Kidney glomerular epithelial cell (primary cell): ENCODE measurements at regions not wholly inside any gene's neighbourhood (a gene's known extent, or its start where the extent isn't known, plus 50 kb on each side); places are given as distances from the start of the nearest gene placed in this dataset.
"Not testable (repeated sequence)": the region's sequence is repeated elsewhere in the genome, so short reads cannot be mapped to it uniquely, and the experiment has no call there.

Experiments used
- DNase-seq: peaks from one replicate; lab custom pipeline; 2025; lab: John Stamatoyannopoulos, UW

DNA sequence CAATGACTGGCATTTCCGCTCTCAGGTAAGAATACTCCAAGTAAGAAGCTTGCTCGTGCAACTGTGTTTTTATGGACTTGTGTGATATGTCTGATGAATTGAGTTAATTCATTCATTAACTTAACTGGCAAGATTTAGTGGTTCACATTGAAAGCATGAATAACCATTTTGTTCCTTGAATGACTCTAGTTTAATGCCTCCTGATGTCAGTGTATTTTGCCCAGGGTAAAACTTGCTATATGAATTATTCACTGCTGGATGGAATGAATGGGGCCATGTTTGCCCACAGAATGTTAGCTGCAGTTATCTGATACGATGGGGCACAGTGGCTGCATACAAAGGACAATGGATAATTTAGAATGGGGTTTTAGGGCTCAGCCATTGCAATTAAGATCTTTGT is 124.1 kb downstream of the ZNF365 start:
- no peak for DNase-seq

DNA sequence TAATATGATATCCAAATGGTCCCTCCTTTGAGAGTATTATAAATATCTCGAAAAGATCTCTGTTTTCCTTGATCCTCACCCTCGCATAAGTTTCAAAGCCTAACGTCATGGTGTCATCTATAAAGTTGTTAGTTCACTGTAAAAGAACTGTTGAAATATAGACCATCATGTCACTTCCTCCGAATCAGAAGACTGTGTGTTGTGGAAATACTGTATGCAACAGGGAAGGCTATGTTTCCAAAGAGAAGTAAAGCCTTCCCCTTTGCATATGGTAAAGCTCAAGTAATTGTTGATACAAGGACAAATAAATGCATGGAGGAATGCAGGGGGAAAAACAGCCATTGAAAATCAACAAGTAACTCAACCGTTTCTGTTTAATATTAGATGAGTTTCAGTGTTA is 125.9 kb downstream of the ZNF365 start:
- not testable (repeated sequence) for DNase-seq

DNA sequence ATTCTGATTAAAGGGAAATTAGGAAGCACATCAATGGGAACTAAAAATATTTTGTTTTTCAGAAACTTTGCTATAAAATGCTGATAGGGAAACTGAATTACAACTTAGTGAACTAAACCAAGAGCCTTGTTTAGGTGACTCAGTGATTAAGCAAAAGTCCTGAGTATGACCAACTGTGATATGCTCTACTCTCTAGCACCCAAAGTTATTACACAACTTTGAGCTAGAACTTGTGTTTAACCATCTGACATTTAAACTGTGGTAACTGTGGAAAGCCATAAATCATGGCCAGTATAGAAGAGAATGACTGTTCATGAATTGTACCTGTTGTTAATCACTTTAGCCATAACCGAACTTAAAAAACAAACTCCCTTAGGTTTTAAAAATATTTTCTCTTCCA is 127.4 kb downstream of the ZNF365 start:
- no peak for DNase-seq

DNA sequence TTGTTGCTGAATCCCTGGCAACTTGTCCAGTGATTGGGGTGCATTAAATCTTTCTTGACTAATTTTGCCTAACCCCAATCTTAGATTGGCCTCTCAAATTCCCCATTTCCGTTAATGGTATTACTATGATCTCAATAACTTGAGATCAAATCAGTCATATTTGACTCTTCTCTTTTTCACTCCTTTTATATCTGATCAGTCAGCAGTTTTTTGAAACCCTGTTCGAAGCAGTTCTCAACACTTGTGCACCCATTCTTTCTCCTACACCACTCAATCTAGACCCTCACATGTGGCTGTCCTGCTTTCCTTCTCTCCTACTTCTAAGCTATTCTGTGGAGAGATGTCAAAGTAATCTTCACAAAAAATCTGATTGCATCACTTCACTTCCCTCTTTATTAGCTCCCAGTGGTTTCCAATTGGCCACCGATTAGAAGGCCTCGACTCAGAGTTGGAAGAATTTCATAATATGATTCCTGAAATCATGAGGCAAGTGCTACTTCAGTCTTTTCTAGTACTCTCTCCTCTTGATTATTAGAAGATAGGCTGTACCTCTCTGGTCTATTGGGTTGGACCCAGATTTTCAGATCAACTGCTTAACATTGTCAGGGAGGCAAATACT is 128.9 kb downstream of the ZNF365 start:
- DNase-seq = no peak

DNA sequence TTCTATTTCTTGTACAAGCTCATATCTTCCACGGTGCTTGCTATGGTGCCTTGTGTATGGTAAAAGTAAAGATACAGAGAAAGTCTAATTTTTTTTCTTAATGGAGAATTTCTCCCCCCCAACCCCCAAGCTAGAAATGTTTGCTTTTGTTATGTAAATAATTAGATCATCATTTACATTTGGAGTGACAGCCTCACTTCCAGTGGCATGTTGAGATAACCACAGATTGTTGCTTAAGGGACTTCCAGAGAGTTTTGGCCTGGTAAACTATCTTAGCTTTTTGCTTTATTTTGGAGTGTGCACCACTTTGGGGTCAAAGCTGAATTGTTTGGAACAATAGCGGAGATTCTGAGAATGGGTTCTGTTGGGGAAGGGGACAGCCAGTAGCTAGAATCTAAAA is 129.7 kb downstream of the ZNF365 start:
- DNase-seq = no peak

DNA sequence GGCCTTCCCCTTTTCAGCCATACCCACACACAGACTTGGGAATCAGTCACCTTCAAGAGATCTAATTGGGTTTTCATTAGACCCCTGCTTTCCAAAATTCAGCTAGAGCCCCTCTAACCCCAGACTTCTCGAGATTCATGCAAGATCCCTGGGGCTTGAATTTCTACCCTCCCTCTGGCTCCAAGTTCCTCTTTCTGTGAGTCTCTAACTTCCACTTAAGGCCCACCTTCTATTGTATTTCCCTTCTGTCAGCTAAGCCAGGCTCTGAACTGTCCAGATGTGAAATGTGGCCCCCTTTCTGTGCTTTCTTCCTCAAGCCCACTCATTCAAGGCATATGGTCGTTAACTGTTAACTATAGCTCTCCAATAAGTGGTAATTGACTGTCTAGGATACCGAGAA is 132.2 kb downstream of the ZNF365 start:
- no peak for DNase-seq

DNA sequence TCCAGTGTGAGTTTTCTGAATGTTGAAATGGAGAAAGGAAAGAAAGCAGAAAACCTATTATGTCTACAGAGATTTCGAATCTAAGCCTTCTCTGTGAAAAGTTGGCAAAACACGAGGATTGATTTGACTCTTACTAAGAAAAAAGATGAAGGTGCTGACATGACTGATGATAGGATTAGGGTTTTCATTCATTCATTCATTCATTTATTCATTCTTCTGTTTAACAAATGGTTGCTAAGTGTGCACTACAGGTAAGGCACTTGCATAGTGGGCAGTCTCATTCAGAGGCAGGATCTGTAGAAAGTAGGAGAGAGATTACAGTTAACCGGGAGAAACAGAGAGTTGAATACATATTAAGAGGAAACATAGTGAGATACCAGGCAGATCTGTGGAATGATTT is 137.1 kb downstream of the ZNF365 start:
- no peak for DNase-seq

DNA sequence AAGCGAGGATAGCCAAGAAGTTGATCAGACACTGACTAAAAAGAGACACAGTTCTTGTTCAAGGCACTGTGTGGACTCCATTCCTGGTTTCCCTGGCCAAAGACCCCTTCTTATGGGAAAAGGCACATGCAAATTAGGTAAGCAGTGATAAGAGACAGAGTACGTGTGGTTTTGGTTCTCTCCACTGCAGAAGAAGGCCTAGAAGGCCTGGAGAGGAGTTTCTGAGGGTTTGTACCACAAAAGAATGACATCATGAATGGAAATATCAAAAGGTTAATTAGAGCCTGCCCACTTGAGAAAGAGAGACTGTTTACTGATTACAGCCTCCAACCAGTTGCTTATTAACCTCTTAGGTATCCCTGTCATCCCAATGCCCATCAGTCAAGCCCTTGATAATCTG is 137.5 kb downstream of the ZNF365 start:
- peak; percentile 69 for DNase-seq

DNA sequence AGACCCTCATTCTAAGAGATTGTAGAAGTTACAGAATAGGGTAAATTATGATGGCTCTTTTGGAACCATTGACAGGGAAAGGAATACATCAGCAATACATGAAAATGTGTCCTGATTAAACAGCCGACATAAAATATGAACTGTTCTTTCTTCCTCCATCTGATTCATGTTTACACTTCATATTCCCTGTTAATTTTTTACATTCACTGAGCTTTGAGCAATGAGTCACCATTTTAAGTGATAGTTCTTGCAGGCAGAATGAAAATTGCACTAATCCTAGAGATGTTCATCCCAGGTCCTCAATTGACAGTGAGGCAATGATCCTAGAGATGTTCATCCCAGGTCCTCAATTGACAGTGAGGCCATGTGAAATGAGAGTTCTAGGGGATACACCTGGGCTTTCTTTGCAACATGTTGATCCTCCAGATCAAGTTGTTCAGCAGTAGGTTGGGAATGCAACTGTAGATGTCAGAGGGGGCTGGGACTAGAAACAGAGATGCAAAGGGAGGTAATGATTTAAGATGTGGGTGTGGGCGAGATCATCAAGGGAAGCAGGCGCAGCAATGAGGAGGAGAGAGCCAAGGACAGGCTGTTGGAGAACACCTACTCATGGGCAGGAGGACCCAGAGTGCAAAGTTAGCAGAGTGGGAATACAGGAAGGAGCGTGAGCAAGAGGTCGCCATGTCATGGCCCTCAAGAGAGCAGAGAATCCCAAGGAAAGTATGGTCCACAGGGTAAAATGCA is 138.7 kb downstream of the ZNF365 start:
- DNase-seq = peak; percentile 73

DNA sequence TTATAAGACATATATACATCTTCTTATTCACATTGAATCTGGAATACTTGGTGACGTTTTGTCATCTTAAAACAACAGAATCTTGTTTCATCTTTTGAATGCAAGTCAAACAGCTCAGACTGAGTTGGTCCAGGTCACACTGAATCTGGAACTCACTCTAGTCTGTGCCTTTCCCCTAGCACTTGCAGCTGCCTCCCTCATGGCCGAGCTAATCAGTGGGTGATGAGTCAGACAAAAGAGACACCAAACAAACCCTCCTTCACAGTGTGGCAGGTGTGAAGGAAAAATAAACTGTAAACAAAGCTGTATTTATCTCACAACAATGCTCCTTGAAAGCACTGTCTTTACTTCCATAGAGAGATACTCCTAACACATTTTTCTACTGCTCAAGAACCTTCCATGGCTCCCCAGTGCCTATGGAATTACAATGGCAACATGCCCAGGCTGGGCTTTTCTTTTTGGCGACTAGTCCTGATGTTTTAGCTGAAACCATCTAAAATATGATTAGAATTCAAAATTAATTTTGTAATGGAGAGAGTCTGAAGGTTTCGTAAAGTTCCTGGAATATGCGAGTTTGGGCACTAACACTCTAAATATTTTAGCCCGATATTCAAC is 140.0 kb downstream of the ZNF365 start:
- no peak for DNase-seq

DNA sequence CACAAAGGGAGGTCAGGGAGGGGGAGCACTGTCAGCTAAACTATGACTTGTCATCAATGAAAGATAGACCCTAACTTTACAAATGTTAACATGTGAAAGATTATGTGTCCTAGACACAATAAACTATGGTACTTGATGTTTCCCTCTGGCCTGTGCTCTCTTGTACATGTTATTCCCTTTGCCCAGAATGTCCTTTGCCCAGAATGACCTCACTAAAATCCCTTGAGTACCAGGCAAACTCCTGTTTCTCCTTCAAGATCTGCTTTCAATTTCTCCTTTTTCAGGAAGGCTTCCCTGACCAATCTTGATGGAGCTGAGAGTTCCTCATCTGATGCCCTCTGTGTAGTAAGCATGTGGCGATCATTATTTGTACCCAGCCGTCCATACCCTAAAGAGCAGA is 143.1 kb downstream of the ZNF365 start:
- DNase-seq = no peak

DNA sequence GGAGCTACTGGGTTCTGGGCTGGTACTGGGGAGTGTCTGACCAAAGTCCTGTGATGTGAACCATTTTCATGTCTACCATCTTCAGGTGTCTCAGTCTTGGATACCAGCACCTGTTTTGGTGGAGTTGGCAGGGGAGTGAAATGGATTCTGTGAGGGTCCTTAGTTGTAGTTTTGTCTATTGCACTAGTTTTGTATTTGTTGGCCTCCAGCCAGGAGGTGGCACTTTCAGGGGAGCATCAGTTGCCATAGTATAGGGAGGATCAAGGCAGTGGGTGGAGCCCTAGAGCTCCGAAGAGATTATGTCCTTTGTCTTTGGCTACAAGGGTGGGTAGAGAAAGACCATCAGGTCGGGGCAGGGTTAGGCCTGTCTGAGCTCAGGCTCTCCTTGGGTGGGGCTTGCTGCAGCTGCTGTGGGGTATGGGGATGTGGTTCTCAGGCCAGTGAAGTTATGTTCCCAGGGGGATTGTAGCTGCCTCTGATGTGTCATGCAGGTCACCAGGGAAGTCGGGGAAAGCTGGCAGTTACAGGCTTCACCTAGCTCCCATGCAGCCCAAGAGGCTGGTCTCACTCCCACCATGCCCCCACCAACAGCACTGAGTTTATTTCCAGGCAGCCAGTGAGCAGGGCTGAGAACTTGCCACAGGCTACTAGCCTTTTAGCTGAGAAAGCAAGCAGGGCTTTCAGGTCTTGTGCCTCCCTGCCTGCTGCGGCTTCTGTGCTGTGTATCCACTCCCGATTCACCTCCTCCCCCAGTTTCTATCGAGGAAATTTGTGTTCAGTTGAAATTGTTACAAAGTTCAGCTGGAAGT is 153.1 kb downstream of the ZNF365 start:
- no peak for DNase-seq

DNA sequence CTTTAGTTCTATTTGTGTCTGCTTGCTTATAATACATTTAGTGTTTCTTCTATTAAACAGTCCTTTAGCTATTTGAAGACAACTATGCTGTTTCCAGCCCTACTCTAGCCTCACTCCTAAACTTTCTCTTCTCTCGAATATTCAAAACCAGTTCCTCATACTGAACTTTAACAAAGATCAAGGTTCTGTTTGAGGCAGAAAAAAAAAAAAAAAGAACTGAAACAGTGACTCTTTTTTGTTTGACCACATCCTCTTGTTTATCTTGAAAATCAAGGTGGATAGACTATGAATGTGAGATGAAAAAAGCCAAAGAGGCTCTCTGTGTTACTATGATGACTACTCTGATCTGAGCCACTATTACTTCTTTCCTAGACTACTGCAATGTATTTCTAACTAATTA is 154.3 kb downstream of the ZNF365 start:
- DNase-seq = no peak

DNA sequence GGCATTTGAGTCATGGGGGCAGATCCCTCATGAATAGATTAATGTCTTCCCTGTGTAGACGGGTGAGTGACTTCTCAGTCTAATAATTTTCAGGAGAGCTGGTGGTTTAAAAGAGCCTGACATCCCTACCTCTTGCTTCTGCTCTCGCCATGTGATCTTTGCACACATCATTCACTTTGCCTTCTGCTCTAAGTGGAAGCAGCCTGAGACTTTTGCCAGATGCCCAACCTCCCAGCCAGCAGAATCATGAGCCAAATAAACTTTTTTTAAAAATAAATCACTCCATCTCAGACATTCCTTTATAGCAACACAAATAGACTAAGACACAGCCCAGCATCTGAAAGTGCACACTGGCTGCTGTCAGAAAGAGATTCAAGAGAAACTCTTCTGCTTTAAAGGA is 155.2 kb downstream of the ZNF365 start:
- no peak for DNase-seq

DNA sequence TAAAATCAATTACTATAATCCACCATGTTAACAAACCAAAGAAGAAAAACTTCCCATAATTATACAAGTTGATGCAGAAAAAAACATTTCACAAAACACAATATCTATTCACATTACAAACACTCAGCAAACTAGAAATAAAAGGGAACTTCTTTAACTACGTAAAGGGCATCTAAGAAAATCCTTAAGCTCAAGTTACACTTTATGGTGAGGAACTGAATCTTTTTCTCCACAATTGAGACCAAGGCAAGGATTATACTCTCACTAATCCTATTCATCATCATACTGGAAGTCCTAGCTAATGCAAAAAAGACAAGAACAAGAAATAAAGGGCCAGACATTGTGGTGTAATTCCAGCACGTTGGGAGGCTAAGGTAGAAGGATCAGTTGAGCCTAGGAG is 159.9 kb downstream of the ZNF365 start:
- DNase-seq = no peak

DNA sequence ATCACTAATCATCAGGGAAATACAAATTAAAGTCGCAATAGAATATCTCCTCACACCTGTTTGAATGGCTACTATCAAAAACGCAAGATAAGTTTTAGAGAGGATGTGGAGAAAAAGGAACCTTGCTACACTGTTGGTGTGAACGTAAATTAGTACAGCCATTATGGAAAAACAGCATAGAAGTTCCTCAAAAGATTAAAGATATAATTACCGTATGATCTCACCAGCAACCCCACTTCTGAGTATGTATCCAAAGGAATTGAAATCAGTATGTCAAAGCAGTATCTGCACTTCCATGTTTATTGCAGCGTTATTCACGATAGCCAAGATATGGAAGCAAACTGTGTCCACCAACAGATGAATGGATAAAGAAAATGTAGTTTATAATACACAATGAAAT is 164.4 kb downstream of the ZNF365 start:
- DNase-seq = no peak

DNA sequence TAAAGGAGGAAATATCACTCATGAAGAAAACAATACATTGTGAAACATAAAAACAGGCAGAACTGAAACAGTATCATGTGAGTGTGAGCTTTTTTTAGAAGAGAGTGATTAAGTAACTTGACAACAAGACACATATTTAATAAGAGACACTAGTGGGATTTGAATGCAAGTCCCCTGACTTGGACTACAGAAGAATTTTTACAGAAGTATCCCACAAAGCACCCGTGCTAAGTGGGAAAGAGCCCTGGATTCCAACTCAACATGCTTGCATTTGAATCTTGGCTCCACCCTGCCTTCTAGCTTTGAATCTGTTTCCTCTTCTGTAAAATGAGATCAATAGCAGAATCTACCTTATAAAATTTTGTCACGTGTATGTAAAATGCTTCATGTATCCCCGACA is 166.2 kb downstream of the ZNF365 start:
- DNase-seq = no peak

DNA sequence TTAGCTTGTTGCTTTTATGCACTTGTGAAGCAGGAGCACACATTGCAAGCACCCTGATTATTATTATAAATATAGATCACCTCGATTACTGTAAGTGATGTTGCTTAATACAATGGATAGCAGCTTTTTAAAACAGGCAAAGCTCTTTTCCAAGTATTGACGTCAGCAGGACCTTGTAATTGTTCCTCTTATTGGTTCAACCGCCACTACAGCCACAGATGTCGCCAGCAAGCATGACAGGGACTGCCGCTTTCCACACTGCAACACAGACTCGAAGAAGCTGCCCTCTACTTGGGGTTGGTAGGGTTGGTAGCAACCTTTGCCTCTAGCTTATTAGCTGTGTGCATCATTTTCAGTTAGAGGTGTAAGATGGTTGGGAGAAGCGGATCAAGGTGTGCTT is 167.6 kb downstream of the ZNF365 start:
- no peak for DNase-seq

DNA sequence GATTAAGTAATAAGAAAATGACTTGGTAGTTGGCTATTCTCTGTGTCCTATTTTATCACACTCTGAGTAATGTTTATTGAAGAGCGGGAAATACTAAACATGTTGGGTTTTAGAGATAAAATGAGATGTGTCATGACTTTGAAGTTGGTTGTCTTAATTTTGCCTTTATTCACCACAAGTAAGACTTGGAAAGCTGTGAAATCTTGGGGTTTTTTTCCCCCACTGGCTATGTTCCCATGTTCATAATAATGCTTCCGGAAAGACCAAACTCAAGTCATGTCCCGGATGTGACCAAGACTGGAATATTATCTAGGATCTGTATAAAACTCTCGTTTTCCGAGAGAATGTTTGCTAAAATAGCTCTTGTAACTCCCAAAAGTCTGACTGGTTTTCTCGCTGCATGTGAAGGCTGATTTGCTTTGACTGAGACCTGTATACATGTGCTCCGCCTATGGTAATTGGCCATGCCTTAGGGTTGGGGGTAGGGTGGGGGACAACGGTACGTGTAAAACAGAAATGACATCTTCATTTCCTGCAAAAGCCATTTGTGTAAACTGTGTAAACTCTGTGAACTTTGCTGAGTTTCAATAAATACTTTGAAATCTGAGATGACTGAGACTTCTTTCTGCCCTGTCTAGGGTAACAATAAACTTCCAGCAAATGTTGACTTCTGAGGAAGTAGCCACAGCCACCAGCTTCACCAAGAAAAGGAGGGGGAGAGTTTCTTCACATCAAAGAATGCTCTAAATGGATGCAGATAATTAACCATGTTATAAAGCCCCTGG is 169.6 kb downstream of the ZNF365 start:
- DNase-seq = no peak

DNA sequence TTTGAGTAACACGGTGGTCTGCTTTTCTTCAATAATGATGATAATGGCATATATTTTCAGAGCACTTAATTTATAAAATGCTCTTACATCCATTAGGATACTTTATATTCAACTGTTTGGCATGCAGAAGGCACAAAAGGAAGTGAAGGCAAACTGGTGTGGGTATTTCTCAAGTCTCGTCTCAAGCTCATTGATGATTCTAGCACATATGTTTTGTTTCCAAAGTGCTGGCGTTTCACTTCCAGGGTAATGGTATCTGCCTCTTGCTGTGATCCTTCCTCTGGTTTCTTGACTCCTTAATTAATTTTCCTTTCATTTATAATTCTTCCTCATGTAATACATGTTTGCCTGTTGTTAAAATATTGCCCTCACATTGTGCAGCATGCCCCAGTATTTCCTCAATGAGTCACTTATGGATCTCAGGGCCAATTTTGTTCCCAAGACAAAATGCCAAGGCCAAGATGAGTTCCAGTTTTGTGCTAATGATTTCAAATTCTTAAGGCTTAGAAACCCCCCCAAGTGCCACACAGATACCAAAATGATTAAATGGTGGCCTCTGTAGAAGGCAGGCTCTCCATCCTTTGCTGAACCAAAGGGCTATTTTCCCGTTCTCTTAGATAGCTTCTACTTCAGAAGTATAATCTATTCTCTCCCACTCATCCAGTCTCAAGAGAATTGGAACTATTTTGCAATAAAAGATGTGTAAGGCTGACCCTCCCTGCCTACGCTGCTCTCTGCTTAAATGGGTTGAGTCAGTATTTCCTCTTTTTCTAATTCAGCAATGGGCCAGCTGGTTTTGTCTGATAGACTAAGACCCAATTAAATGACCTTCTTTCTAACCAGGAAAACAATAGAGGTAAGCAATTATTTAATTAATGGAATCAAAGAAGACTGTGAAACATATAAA is 171.2 kb downstream of the ZNF365 start:
- no peak for DNase-seq

DNA sequence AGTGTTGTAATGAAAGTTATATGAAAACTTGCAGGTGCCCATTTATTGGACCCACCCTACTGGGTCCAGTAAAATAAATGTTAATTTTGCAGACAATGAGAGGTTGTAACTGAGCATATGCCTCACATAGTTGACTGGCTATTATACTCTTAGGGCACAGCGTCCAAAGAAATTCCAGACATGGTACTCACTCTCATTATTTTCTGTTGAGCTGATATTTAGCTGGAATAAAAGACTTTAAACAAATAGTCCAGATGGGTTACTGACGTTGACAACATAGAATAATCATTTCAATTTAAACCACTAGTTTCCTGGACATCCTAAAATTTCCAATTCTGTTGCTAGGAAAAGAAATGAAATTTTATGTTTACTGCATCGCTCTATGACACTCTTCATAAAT is 174.5 kb downstream of the ZNF365 start:
- DNase-seq = no peak
